A549 (cell line): ENCODE measurements at regions not wholly inside any gene's neighbourhood (a gene's known extent, or its start where the extent isn't known, plus 50 kb on each side); places are given as distances from the start of the nearest gene placed in this dataset.

Experiments
- ATAC-seq, 2 experiments: fragments of 200-7000 bp in 1 of 2; fragments of >200 bp in 1 of 2; cut with Nextera tagmentation in 1 of 2; cut with Tn5 transposase in 1 of 2; 3 replicates each; pipeline versions ENCODE4 v1.8.0 to v1.9.1; 2018 to 2020; ENCODE audit warnings: mild to moderate bottlenecking in 1 of 2, moderate library complexity in 1 of 2
- CTCF ChIA-PET: fragments of 300-600 bp; sonication (Branson Sonifier 250); formaldehyde crosslinking; extraction: SDS; loops from one replicate; lab custom pipeline; 2021; ENCODE audit warnings: antibody characterized with exemption, inconsistent platforms; lab: Yijun Ruan, JAX
- POLR2A ChIA-PET: fragments of 350-600 bp; formaldehyde crosslinking; extraction: SDS; loops from one replicate; lab custom pipeline; 2021; ENCODE audit warnings: antibody characterized with exemption, inconsistent platforms; lab: Yijun Ruan, JAX
- DNase-seq, 2 experiments: peaks; one replicate each; pipeline versions ENCODE4 v3.0.0 to v3.0.0-alpha.2; 2011 to 2016; ENCODE audit warnings: low read depth in 1 of 2, low spot score in 1 of 2
- FAIRE-seq: peaks from 2 replicates; lab custom pipeline; 2011; peaks lifted over from hg19 to GRCh38; lab: Jason Lieb, UNC
- H3K27ac ChIP-seq, 2 experiments: fragments of >200 bp; sonication (Bioruptor Twin); formaldehyde crosslinking; 3 replicates each; pipeline ENCODE4 v1.5.1; 2016 to 2017
- H3K4me1 ChIP-seq: fragments of >200 bp; sonication (Bioruptor Twin); formaldehyde crosslinking; 3 replicates; pipeline ENCODE4 v1.6.1; 2016
- H3K4me2 ChIP-seq: fragments of >200 bp; sonication (Bioruptor Twin); formaldehyde crosslinking; 3 replicates; pipeline ENCODE4 v1.6.1; 2016
- H3K4me3 ChIP-seq: fragments of >200 bp; sonication (Bioruptor Twin); formaldehyde crosslinking; 3 replicates; pipeline ENCODE4 v1.5.1; 2016
- H3K9me3 ChIP-seq: fragments of >200 bp; sonication (Bioruptor Twin); formaldehyde crosslinking; 3 replicates; pipeline ENCODE4 v1.6.1; 2016
- CBX2 ChIP-seq: fragments of 200-600 bp; sonication (generic); IDR thresholded peaks from 2 replicates; pipeline ENCODE4 v1.6.1; 2016; ENCODE audit warnings: low read depth, mild to moderate bottlenecking, borderline replicate concordance
- EHF ChIP-seq: fragments of 250-450 bp; sonication (Bioruptor Pico); IDR thresholded peaks from 2 replicates; pipeline ENCODE4 v1.5.0; 2020; ENCODE audit warnings: mild to moderate bottlenecking
- EHMT2 ChIP-seq: fragments of 200-600 bp; sonication (generic); IDR thresholded peaks from 2 replicates; pipeline ENCODE4 v1.6.1; 2016; ENCODE audit warnings: antibody characterized with exemption, low read depth, mild to moderate bottlenecking, moderate library complexity
- FOSL2 ChIP-seq, 2 experiments: fragments of 450-650 bp in 1 of 2; fragments of >200 bp in 1 of 2; sonication (Bioruptor Twin) in 1 of 2; formaldehyde crosslinking; IDR thresholded peaks; 2 replicates each; pipeline versions ENCODE4 v1.5.0 to v1.6.1; 2016 to 2020; ENCODE audit warnings: mild to moderate bottlenecking in 1 of 2, moderate library complexity in 1 of 2
- HEYL ChIP-seq: fragments of 250-450 bp; sonication (Bioruptor Pico); IDR thresholded peaks from 2 replicates; pipeline ENCODE4 v1.8.0; 2021; ENCODE audit warnings: mild to moderate bottlenecking, moderate library complexity
- HOXA7 ChIP-seq: fragments of 250-450 bp; sonication (Bioruptor Pico); IDR thresholded peaks from 2 replicates; pipeline ENCODE4 v1.5.0; 2020; ENCODE audit warnings: mild to moderate bottlenecking, moderate library complexity
- KDM1A ChIP-seq: fragments of 200-600 bp; sonication (generic); IDR thresholded peaks from 2 replicates; pipeline ENCODE4 v1.6.1; 2016; ENCODE audit warnings: low read depth, mild to moderate bottlenecking
- KDM5A ChIP-seq: fragments of 200-600 bp; sonication (generic); IDR thresholded peaks from 2 replicates; pipeline ENCODE4 v1.6.1; 2016; ENCODE audit warnings: antibody characterized with exemption, mild to moderate bottlenecking
- MYC ChIP-seq: IDR thresholded peaks from 2 replicates; pipeline ENCODE4 v1.6.1; 2012; ENCODE audit warnings: mild to moderate bottlenecking, inconsistent platforms, low read length, improper control_type of control experiment, borderline replicate concordance
- NFE2L2 ChIP-seq: fragments of 150-350 bp; conservative IDR thresholded peaks from 2 replicates; pipeline ENCODE4 v1.6.1; 2014; ENCODE audit warnings: low read length
- NPAS2 ChIP-seq: fragments of 250-450 bp; sonication (Bioruptor Pico); IDR thresholded peaks from 2 replicates; pipeline ENCODE4 v1.8.0; 2022; ENCODE audit warnings: mild to moderate bottlenecking, moderate library complexity, borderline replicate concordance
- NR3C1 ChIP-seq: fragments of >200 bp; sonication (Bioruptor Twin); formaldehyde crosslinking; IDR thresholded peaks from 3 replicates; pipeline ENCODE4 v1.6.1; 2017
- PHF8 ChIP-seq: fragments of 200-600 bp; sonication (generic); IDR thresholded peaks from 2 replicates; pipeline ENCODE4 v1.6.1; 2016; ENCODE audit warnings: low read depth, mild to moderate bottlenecking, antibody characterized with exemption, moderate library complexity, borderline replicate concordance
- RCOR1 ChIP-seq: fragments of 150-350 bp; IDR thresholded peaks from 2 replicates; pipeline ENCODE4 v1.6.1; 2014; ENCODE audit warnings: antibody characterized with exemption, low read length, low read depth
- REST ChIP-seq: fragments of 200-600 bp; sonication (generic); IDR thresholded peaks from 2 replicates; pipeline ENCODE4 v1.6.1; 2016; ENCODE audit warnings: antibody characterized with exemption, mild to moderate bottlenecking, moderate library complexity
- RFX5 ChIP-seq: fragments of 450-650 bp; IDR thresholded peaks from 2 replicates; pipeline ENCODE4 v1.7.1; 2014; ENCODE audit warnings: antibody characterized with exemption, mild to moderate bottlenecking, moderate library complexity
- SREBF2 ChIP-seq: fragments of 450-650 bp; IDR thresholded peaks from 2 replicates; pipeline ENCODE4 v1.6.1; 2014; ENCODE audit warnings: mild to moderate bottlenecking, moderate library complexity
- TFCP2L1 ChIP-seq: fragments of 250-450 bp; sonication (Bioruptor Pico); IDR thresholded peaks from 2 replicates; pipeline ENCODE4 v1.5.0; 2021; ENCODE audit warnings: mild to moderate bottlenecking
- ZSCAN20 ChIP-seq: fragments of 250-450 bp; sonication (Bioruptor Pico); IDR thresholded peaks from 2 replicates; pipeline ENCODE4 v1.8.0; 2022; ENCODE audit warnings: mild to moderate bottlenecking, moderate library complexity
- WGBS: methylation state at CpG from one replicate; pipeline ENCODE4 v1.1.6; 2017; ENCODE audit errors: missing lambda C conversion rate; 5-methylcytosine and 5-hydroxymethylcytosine counted together
- TF ChIP-seq, protein P1 (sequence below): fragments of >200 bp; sonication (Bioruptor Twin); formaldehyde crosslinking; IDR thresholded peaks from 3 replicates; pipeline ENCODE4 v1.6.1; 2016
- TF ChIP-seq, protein P2 (sequence below): IDR thresholded peaks from 2 replicates; pipeline ENCODE4 v1.6.1; 2012; ENCODE audit warnings: low read depth, borderline replicate concordance
- TF ChIP-seq, protein P3 (sequence below): fragments of 250-450 bp; sonication (Bioruptor Pico); IDR thresholded peaks from 2 replicates; pipeline ENCODE4 v1.5.0; 2021; ENCODE audit warnings: mild to moderate bottlenecking, moderate library complexity, borderline replicate concordance
- TF ChIP-seq, protein P4 (sequence below): IDR thresholded peaks from 2 replicates; pipeline ENCODE4 v1.6.1; 2012
- TF ChIP-seq, protein P5 (sequence below): IDR thresholded peaks from 2 replicates; pipeline ENCODE4 v1.6.1; 2012

DNA sequence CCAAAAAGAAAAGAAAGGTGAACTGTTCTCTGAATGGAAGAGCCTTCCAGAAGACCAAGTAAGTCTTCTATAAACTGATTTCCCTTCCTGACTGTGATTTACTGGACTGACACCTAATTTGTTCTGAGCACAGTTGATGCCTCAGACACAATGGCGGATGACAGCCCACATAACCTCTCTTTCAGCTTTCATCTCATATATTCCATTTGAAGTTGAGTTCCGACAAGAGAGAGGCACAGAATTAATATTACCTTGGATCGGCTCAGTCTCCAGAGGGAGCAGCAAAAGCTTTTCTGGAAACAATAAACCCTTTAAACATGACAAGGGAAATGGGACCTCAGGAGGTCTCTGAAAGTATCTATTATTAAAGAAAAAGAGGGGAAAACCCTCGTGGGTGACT lies 638.7 kb upstream of the SETBP1 start:
- CTCF ChIA-PET: interaction anchor here (0.9 kb wide), 1 partner anchor 120 kb away, joined by 3 read pairs; no protein-coding TSS in a partner anchor
- no peak for FAIRE-seq
- H3K4me1 ChIP-seq: no peaks in the 10 kb centered on the region
- H3K4me2 ChIP-seq: no peak overlapping the region
- no peak overlapping the region for H3K27ac ChIP-seq
- no peaks in the 10 kb centered on the region for H3K9me3 ChIP-seq
- 19% methylated on average over 4 of the region's 4 CpGs for WGBS
- no peak for DNase-seq
- H3K4me3 ChIP-seq: no peak overlapping the region
- TF ChIP-seq KDM1A: no peak
- TF ChIP-seq FOSL2 (IDR thresholded peaks at IDR 0.05): no peak
- no peak for TF ChIP-seq FOSL2 (CRISPR knock-in tag; IDR thresholded peaks at IDR 0.05)
- no peak for TF ChIP-seq RCOR1
- TF ChIP-seq MYC: no peak
- TF ChIP-seq, protein P1, sequence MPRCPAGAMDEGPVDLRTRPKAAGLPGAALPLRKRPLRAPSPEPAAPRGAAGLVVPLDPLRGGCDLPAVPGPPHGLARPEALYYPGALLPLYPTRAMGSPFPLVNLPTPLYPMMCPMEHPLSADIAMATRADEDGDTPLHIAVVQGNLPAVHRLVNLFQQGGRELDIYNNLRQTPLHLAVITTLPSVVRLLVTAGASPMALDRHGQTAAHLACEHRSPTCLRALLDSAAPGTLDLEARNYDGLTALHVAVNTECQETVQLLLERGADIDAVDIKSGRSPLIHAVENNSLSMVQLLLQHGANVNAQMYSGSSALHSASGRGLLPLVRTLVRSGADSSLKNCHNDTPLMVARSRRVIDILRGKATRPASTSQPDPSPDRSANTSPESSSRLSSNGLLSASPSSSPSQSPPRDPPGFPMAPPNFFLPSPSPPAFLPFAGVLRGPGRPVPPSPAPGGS: no peak
- POLR2A ChIA-PET: no interaction called here
- ATAC-seq: no peak

DNA sequence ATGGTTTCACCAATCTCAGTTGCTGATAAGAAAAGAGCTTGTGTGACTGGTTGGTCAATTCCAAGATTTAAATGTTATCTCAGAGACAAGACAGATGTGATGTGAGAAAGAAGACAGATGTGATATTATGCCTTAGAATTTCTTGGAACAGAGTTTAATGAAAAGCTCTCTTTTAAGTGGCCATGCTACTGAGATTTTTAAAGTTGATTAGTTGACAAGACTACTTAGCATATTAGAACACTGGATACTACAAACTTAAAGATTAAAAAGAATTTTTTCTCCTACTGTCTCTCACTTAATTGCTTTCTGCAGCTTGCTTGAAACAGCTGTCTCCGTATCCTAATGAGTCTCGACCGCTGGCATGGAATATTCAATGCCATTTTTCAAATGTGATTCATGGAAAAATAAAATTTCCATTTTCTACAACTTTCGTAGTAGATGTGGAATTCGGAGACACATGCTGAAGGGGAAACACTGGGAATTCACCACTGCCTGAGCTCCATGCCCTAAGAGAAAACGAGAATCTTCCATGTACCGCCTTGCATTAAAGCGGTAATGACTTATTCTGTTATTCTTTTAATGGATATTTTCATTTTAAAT lies 634.2 kb upstream of the SETBP1 start:
- ATAC-seq: no peak
- Histone ChIP-seq H3K9me3 (no peaks in the 10 kb centered on the region), H3K4me2 (no peak overlapping the region), H3K27ac (no peak overlapping the region), H3K4me3 (no peak overlapping the region), H3K4me1 (no peaks in the 10 kb centered on the region)
- ChIA-PET CTCF (no interaction called here), POLR2A (no interaction called here)
- DNase-seq: no peak
- FAIRE-seq: no peak
- TF ChIP-seq NFE2L2: no peak
- 23% methylated on average over 8 of the region's 8 CpGs for WGBS

- POLR2A ChIA-PET: no interaction called here
- H3K4me3 ChIP-seq: no peak overlapping the region
- FAIRE-seq: no peak
- H3K27ac ChIP-seq: no peak overlapping the region
- no peaks in the 10 kb centered on the region for H3K4me1 ChIP-seq
- H3K9me3 ChIP-seq: no peaks in the 10 kb centered on the region
- no peak for ATAC-seq
- WGBS: 14% methylated on average over 3 of the region's 3 CpGs
- DNase-seq: no peak
- TF ChIP-seq EHMT2: no peak
- TF ChIP-seq, protein P2, sequence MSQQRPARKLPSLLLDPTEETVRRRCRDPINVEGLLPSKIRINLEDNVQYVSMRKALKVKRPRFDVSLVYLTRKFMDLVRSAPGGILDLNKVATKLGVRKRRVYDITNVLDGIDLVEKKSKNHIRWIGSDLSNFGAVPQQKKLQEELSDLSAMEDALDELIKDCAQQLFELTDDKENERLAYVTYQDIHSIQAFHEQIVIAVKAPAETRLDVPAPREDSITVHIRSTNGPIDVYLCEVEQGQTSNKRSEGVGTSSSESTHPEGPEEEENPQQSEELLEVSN: no peak
- no peak for TF ChIP-seq HEYL (CRISPR knock-in tag)
- no peak for TF ChIP-seq SREBF2
- no peak for TF ChIP-seq RFX5
- no peak for TF ChIP-seq HOXA7 (CRISPR knock-in tag)
- TF ChIP-seq CBX2: no peak
- TF ChIP-seq, protein P3, sequence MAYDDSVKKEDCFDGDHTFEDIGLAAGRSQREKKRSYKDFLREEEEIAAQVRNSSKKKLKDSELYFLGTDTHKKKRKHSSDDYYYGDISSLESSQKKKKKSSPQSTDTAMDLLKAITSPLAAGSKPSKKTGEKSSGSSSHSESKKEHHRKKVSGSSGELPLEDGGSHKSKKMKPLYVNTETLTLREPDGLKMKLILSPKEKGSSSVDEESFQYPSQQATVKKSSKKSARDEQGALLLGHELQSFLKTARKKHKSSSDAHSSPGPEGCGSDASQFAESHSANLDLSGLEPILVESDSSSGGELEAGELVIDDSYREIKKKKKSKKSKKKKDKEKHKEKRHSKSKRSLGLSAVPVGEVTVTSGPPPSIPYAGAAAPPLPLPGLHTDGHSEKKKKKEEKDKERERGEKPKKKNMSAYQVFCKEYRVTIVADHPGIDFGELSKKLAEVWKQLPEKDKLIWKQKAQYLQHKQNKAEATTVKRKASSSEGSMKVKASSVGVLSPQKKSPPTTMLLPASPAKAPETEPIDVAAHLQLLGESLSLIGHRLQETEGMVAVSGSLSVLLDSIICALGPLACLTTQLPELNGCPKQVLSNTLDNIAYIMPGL (CRISPR knock-in tag): no peak
- TF ChIP-seq, protein P4, sequence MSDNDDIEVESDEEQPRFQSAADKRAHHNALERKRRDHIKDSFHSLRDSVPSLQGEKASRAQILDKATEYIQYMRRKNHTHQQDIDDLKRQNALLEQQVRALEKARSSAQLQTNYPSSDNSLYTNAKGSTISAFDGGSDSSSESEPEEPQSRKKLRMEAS: no peak
- TF ChIP-seq, protein P5, sequence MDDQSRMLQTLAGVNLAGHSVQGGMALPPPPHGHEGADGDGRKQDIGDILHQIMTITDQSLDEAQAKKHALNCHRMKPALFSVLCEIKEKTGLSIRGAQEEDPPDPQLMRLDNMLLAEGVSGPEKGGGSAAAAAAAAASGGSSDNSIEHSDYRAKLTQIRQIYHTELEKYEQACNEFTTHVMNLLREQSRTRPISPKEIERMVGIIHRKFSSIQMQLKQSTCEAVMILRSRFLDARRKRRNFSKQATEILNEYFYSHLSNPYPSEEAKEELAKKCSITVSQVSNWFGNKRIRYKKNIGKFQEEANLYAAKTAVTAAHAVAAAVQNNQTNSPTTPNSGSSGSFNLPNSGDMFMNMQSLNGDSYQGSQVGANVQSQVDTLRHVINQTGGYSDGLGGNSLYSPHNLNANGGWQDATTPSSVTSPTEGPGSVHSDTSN: no peak
- TF ChIP-seq NR3C1: no peak
- no peak for TF ChIP-seq TFCP2L1 (CRISPR knock-in tag)
- TF ChIP-seq EHF: no peak
- TF ChIP-seq KDM5A: no peak
- no peak for TF ChIP-seq ZSCAN20 (CRISPR knock-in tag)
- TF ChIP-seq PHF8: no peak
- no peak for TF ChIP-seq REST
- TF ChIP-seq NPAS2 (CRISPR knock-in tag): no peak
- CTCF ChIA-PET: no interaction called here
- H3K4me2 ChIP-seq: no peak overlapping the region
Observed at GRCh38 chr18:44047585-44047984, 633.1 kb upstream of the SETBP1 start.
